ENCODE measurements at regions not wholly inside any gene's neighbourhood (a gene's known extent, or its start where the extent isn't known, plus 50 kb on each side); places are given as distances from the start of the nearest gene placed in this dataset.

DNA sequence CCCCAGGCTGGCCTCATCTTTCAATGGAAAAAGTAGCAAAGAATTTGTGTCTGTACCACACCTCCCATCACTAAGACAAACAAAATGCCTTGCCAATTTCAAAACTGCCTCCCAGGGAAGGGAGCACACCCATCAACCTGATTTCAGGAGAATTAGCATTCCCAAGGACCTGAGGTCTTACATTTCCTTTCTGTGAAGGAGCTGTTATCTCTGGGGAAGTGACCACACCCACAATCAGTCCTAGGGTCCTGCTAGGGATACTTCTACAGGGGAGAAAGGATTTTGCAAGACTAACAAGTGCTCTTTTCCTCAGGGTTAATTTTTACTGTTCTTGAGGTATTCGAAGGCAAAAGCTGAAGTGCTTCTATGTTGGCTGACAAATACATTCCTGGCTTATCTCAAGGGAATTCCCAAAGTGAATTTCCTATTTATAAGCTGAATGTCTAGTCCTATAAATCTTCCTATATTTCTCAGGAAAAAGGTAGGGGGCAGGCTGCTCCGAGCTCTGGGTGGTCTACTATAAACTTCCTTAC lies 97.4 kb upstream of the ITGA1 start:
- DNase-seq (ENCODE audit: low spot score): no peak
- TF ChIP-seq, protein P1, sequence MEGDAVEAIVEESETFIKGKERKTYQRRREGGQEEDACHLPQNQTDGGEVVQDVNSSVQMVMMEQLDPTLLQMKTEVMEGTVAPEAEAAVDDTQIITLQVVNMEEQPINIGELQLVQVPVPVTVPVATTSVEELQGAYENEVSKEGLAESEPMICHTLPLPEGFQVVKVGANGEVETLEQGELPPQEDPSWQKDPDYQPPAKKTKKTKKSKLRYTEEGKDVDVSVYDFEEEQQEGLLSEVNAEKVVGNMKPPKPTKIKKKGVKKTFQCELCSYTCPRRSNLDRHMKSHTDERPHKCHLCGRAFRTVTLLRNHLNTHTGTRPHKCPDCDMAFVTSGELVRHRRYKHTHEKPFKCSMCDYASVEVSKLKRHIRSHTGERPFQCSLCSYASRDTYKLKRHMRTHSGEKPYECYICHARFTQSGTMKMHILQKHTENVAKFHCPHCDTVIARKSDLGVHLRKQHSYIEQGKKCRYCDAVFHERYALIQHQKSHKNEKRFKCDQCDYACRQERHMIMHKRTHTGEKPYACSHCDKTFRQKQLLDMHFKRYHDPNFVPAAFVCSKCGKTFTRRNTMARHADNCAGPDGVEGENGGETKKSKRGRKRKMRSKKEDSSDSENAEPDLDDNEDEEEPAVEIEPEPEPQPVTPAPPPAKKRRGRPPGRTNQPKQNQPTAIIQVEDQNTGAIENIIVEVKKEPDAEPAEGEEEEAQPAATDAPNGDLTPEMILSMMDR (IDR thresholded peaks at IDR 0.05): no peak
- no peak overlapping the region for H3K4me3 ChIP-seq
- H3K27ac ChIP-seq: peak overlapping the region; percentile 14 to 18

DNA sequence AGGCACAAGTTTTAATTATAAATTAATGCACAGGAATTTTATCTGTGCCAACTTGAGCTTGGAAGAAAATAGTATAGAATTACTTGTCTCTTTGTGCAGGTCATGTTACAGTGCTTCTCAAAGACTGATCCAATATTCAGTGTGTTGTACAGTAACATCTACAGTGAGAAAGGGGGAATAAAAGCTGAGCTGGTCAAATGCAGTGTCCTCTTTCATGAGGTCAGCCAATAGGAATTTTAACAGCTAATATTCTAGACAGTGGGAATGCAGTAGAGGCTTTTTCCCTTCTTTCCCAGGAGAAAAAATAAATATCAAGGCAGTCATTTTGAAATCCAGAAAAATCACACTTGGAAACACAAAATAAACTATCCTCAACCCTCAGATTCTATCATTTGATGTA lies 95.7 kb upstream of the ITGA1 start:
- no peak for DNase-seq (ENCODE audit: low spot score)
- Histone ChIP-seq H3K4me3 (no peak overlapping the region), H3K27ac (no peak overlapping the region)
- TF ChIP-seq, protein P1 (IDR thresholded peaks at IDR 0.05): no peak

DNA sequence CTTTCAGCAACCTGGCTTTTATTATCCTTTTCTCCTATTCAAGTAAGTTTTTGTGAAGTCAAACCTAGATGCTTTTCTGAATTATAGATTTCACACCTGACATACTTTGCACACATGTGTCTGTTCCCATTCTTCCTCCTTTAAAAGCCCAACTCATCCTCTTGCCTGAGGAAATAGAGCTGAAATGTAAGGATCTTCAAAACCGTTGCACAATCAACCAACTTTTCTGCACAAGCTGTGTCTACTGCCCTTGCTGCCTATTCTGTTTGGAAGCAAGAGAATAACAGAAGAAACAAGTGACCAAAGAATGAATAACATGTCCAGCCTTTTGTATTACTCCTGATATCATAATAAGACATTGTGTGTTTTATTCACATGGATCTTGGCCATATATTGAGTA lies 95.1 kb upstream of the ITGA1 start:
- TF ChIP-seq, protein P1 (IDR thresholded peaks at IDR 0.05): no peak
- Histone ChIP-seq H3K27ac (no peak overlapping the region), H3K4me3 (no peak overlapping the region)
- no peak for DNase-seq (ENCODE audit: low spot score)

DNA sequence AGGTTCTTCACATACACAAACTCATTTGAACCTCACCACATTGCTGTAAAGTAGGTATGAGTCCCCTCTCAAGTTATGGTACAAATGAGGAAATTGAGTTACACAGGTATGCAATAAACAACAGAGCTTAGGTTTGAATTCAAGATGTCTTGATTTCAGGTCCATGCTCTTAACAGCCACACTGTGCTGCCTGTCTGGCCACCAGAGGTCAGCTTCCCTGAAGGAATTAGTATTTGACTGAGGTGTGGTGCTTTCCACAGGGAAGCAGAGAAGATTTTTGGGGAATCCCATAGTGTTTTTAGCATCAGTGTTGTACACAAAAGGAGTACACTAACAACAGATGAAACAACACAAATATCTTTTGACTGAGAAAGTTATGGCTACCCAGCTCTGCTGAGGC lies 94.4 kb upstream of the ITGA1 start:
- TF ChIP-seq, protein P1 (IDR thresholded peaks at IDR 0.05): no peak
- no peak overlapping the region for H3K27ac ChIP-seq
- no peak for DNase-seq (ENCODE audit: low spot score)
- H3K4me3 ChIP-seq: no peak overlapping the region

DNA sequence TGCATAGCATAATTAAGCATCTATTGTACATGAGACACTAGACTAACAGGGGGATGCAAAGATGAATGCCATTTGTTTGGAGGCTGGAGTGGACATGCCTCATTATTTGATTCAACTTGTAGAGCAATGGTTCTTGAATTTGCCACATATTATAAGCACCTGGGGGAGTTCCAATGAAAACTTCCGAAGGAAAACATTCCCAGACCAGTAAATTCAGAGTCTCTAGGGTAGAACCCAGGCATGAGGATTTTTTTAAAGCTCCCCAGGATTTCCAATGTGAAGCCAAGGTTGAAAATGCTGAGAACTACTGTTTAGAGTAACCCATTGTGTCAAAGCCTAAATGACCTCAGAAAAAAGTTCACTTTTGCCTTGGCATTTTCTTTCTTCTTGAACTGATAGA lies 93.9 kb upstream of the ITGA1 start:
- TF ChIP-seq, protein P1 (IDR thresholded peaks at IDR 0.05): no peak
- peak overlapping the region in 1 of 2 donors; percentile 68 for H3K27ac ChIP-seq
- no peak overlapping the region for H3K4me3 ChIP-seq
- DNase-seq (ENCODE audit: low spot score): no peak

DNA sequence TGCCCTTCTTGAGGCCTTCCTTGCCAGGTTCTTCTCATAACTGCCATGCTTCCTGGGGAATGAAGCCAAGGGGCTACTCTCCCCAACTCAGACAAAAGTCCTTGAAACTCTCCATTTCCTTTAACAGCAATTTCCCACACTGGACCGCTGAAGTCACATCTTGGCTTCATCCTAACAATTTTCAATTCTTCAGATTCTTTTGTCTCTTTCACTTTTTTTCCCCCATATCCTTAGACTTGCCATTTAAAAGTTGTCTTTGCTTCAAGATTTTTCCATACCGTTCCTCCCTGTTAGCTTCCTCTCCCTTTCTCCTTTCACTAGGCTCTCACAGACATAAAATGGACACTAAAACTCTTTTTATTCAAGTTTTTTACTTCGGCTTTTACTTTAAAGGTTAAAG lies 93.1 kb upstream of the ITGA1 start:
- TF ChIP-seq, protein P1 (IDR thresholded peaks at IDR 0.05): no peak
- Histone ChIP-seq H3K4me3 (peak overlapping the region; percentile 10), H3K27ac (peak overlapping the region; percentile 32 to 68)
- DNase-seq (ENCODE audit: low spot score): no peak

DNA sequence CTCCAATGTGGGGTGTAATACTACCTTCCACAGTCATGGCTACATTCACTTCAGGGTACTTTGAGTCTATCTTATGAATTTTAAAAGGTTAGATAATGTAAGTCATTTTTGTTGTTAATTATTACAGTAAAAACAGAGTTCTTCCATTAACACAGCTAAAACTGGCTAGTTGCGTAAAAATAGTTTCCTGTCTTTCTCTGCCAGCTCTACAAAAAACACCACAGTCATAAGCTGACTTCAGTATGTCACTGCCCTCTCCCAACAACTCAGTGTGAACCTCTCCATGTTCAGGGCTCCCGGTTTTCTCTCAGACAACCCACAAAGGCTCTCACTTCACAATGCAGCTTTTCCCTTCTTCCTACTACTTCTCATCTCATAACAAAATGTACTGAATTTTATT lies 84.8 kb upstream of the ITGA1 start:
- TF ChIP-seq, protein P1 (IDR thresholded peaks at IDR 0.05): no peak
- peak overlapping the region in 1 of 2 donors; percentile 20 for H3K27ac ChIP-seq
- no peak for DNase-seq (ENCODE audit: low spot score)
- H3K4me3 ChIP-seq: no peak overlapping the region

Measured in coronary artery (tissue), 2 donors.